Fibroblast of peridontal ligament (primary cell): ENCODE measurements at regions not wholly inside any gene's neighbourhood (a gene's known extent, or its start where the extent isn't known, plus 50 kb on each side); places are given as distances from the start of the nearest gene placed in this dataset.
A peak's percentile ranks its signal among the peaks of the same experiment; 100 is the strongest.

ENCODE experiments used
- DNase-seq: peaks from one replicate; pipeline ENCODE4 v3.0.0-alpha.2; 2010; ENCODE audit errors: extremely low read depth

DNA sequence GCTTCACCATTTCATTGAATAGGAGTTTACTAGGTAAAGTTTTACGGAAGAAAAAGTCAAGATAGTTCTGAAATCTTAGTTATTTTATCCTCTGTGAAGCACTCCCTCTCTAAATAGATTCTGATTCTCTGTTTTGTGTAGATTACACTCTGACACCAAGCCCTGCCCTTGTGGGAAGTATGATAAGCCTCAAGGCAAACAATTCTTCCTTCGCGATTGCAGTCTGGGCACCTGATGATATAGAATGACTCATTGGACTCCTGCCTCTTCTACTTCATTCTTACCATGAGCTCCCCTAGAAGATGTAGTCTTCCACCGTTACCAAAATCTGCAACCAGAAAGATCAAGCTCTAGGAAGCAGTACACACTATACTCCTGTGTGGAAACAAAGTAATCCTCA, 626.9 kb upstream of the PTGER4 start:
- no peak for DNase-seq

DNA sequence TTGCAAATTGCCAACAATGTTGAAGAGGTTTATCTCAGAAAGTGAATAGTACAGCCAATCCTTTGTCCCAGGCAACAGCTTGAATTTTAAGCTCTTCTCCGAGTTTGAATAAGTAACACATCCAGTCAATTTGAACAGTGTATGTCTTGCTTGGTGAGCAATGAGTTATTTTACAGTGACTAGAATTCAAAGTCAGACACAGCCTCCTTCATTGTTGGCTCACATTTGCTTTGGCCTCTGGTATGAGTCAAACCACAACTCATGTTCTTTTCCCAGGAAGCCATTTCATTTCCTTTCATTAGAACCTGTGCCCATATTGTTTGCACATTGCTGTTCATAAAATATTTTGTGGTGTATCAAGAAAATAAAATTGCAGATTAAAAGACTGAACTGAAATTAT, 622.0 kb upstream of the DAB2 start:
- DNase-seq: peak; percentile 69

DNA sequence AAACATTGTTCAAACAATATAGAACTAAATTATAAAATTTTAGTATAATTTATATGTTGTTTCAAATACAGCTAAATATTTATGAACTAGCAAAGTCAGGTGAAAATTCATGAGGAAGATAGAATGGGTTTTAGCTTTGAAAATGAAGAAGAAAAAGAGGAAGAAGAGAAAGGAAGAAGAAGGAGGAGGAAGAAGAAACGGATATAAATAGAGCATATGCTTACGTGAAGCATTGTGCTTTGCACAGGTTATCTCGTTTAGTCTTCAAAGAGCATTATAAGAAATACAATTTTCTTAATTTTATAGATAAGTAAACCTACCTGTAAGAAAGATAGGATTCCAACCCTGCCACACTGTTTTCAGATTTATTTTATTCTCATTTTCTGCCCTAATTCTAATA, 620.6 kb upstream of the DAB2 start:
- DNase-seq: no peak

DNA sequence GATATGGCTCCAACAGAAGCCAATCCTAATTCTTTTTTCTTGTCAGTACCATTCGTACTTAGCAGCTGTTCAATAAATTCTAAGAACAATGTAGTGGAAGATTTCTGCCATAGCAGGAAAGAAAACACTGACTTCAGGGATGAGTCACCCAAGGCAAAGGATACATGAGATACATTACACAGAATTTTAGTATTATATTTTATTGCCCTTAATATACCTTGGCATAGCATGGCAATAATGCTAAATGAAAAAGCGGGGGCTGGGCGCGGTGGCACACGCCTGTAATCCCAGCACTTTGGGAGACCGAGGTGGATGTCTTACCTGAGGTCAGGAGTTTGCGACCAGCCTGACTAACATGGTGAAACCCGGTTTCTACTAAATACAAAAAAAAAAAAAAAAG, 619.1 kb upstream of the DAB2 start:
- DNase-seq: no peak

DNA sequence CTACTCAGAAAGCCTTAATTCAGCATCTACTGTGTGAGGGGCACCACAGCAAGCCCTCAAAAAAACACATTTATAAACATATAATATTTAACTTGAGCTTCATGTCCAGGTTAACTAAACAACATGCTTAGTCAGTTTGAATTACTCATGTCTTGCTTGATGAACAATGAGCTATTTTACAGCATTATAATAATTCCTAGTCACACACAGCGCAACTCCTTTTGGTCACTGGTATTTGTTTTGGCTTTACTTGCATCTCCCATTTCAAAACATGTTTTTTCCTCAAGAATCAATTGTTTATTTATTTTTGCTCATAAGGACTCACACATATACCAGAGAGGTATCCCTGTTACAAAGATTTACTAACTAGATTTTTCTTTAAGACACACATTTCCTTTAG, 616.7 kb upstream of the DAB2 start:
- no peak for DNase-seq

DNA sequence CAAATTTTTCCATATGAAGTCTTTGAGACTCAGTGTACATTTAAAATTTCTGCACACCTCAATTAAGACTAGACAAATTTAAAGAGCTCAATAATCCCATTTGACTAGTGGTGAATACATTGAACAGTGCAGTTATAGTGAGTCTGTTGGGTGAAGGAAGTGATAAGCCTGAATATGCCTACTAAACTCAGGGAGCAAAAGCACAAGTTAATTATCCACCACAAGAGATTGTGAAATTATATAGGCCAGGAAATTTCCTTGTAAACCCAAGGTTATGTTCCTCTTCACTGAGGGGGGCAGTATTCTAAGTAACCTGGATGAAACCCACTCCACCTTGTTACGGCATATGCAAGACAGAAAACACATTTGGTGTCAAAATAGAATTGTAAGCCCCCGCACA, 612.9 kb upstream of the DAB2 start:
- no peak for DNase-seq

DNA sequence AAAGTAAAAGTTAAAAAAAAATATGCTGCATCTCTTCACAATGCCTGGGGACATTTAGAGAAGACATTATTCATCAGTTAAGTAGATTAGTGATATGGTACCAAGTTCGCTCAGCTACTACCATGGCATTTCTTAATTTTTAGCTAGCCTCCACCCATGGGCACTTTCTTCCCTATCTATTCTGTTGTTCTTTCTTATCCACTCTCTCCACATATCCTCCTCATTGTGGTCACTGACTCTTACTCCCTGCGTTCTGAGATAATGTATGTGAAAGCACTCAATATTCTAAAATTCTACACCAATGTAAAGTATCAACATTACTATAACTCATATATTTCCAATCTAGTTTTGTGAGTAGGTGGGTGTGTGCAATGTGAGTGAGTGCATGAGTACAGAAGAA, 609.7 kb upstream of the DAB2 start:
- no peak for DNase-seq

DNA sequence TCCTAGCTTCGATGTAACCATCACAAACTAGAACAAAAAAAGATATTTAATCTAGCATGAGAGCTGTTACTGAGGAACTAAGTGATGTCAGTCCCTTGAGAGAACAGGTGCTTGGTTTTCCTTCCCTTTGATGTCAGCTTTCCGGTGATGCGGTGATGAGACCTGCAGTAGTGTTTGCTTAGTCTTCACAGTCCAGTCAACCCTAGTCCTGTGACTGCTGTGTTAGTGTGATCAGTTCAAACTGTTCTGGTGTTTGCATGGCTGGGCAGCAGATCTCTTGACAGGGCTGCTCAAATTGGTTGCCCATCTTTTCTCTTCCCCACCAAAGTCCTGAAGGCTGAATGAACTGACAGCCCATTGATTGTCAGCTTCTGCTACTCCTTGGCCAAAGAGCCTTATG, 608.6 kb upstream of the DAB2 start:
- no peak for DNase-seq

DNA sequence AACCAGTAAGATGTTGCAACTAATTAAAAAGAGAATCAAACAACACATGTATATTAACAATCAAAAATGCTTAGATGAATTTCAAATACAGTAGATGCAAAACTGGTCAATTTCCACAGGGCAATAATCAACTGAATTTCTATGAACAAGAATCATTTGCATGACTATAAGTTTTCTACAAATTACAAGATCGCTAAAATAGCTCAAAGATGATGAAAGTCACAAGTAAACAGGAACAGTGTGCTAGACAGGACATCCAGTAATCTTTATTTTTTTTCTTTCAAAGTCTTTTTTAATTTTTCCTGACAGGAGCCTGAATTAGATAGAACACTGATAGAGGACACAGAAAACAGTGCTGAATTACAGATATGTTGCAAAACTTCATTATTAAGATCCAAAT, 608.2 kb upstream of the DAB2 start:
- no peak for DNase-seq

DNA sequence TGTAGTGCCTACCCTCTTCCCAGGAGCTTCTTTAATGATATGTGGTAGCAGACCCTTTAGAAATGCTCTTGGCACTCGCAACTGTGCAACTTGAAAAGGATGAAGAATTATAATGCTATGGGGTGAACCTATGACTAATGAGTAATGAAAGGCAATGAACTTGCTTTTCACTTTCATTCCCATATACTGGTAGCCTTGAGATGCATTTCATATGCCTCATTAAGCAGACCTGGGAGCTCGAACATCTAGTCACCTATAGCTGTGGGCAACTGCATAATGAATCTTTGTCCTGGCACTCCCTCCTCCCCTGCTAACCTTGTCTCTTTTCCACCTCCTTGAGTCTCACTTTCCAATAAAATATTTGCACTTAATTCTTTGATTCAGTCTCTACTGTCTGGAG, 605.9 kb upstream of the DAB2 start:
- DNase-seq: no peak

DNA sequence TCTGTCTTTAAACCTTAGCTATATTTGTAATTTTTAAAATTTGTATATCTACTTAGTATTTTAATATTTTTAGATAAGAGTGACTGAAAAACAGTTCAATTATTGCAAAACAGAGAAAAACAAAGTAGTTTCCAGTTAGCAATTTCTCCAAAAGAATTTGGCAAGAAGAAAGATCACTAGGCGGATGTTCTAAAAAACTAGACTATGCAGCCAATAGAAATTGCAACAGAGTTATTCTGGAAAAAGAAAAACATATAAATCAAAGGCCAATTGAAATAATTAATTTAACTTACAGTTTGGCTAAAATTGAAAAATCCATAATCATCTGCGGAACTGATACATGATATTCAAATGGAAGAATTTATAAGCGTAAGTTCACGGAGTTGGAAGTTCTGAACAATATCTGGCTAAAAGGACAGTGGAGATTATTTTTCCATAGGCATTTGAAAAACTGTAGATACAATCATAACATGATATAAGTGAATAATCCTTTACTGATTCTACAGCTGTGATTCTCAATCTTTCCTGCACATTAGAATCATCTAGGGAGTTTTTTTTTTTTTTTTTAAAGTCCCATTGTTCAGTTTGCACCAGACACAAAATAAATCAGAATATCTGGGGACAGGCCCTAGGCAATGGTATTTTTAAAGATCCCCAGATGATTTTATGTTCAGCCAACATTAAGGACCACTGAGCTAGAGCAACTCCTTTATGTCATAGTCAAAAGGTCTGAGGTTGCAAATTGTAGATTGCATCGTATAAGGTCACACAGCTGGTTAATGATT, 605.1 kb upstream of the DAB2 start:
- DNase-seq: no peak

DNA sequence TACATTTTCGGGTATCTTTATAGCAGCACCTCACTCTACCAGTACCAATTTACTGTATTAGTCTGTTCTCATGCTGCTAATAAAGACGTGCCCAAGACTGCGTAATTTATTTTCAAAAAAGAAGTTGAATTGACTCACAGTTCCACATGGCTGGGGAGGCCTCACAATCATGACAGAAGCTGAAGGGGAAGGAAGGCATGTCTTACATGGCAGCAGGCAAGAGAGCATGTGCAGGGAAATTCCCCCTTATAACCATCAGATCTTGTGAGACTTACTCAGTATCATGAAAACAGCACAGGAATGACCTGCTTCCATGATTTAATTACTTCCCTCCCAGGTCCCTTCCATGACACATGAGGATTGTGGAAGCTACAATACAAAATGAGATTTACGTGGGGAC, 602.6 kb upstream of the DAB2 start:
- no peak for DNase-seq

DNA sequence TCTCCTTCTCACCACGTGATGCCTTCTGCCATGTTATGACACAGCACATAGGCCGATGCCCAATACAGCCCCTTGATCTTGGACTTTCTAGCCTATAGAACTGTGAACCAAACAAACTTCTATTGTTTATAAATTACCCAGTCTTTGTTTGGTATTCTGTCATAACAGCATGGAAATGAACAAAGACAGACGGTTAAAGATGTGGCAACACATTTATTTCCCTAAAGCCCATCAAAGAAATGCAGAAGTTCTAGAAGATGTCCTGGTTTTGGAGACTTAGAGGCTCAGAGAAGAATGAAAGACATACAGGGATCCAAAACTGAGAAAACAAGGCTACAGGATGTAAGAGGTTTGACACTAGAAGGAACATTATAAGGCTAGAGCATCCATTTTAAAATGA, 600.8 kb upstream of the DAB2 start:
- DNase-seq: no peak

DNA sequence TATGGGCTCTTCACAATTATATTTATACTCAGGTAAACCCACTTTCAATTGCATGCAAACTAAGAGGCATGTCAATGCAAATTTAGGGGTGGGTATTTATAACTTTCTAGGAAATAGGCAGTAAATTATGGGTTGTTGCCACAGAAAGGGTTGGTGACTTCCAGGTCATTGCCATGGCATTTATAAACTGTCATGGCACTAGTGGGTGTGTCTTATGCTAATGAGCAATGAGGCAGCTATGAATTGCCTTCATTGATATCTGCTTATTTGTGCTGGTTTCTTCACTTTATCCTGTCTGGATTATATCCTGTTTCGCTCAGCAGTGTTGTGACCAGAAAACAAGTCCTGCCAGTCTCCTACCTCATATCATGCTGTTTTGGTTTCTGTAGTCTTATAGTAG, 597.3 kb upstream of the DAB2 start:
- DNase-seq: no peak

DNA sequence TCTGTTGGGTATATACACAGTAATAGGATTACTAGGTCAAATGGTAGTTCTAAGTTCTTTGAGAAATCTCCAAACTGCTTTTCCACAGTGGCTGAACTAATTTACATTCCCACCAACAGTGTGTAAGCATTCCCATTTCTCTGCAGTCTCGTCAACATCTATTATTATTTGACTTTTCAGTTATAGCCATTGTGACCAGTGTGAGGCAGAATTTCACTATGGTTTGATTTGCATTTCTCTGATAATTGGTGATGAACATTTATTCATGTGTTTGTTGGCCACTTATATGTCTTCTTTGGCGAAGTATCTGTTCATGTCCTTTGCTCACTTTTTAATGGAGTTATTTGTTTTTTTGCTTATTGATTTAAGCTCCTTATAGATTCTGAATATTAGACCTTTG, 596.2 kb upstream of the DAB2 start:
- no peak for DNase-seq

DNA sequence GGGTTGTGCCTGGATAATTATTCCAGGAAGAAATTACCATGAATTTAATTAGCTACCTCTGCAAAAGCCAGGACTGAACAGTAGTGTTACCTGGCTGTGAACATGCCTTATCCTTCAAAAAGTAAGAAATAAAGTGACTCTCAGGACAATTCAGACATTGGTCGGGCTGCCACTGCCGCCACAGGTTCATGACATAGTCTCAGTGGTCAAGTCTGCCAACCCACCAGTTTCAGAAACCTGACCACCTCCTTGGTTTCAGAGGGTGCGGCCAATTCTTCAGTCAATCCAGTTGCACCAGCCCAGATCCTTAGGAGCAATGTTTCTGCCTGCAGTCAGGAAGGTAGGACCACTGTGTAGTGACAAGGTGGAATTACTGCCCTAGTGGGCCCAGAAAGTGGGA, 593.1 kb upstream of the DAB2 start:
- DNase-seq: no peak

DNA sequence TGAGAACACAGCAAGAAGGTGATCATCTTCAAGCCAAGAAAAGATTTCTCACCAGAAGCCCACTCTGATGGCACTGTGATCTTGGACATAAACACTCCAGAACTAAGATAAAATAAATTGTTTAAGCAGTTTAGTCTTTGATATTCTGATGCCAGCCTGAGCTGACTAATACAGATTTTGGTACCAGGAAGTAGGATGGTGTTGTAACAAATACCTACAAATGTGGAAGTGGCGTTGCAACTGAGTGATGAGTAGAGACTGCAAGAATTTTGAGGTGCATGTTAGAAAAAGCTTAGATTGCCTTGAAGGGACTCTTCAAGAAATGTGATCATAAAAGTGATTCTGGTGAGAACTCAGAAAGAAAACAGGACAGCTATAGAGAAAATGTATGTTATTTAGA, 592.4 kb upstream of the DAB2 start:
- DNase-seq: no peak

DNA sequence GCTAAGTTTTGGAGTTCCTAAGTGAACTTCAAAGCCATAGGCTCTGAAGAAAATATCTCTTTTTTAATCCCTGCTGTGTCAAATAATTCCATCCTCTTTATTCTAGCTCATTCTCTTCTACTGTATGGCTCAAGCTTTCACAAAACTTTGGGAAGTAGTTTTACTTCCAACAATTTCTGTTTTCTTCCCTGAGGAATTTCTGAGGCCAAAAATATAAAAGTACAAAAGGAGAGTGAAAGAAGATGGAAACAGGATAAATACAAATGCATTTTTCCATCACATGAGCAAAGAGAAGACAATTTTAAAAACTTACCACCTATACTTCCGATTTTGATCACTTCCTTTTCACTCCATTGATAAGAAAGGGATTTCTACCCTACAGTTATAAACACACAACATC, 585.7 kb upstream of the DAB2 start:
- no peak for DNase-seq

DNA sequence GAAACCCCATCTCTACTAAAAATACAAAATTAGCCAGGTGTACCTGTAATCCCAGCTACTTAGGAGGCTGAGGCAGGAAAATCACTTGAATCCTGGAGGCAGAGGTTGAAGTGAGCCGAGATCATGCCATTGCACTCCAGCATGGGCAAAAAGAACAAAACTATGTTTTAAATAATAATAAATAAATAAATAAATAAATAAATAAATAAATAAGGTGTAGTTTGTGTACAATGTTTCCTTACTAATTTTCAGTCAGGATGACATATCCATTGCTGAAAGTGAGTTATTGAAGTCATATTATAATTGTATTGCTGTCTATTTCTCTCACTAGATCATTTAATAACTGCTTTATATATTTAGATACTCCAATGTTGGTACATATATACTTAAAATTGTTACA, 581.5 kb upstream of the DAB2 start:
- no peak for DNase-seq

DNA sequence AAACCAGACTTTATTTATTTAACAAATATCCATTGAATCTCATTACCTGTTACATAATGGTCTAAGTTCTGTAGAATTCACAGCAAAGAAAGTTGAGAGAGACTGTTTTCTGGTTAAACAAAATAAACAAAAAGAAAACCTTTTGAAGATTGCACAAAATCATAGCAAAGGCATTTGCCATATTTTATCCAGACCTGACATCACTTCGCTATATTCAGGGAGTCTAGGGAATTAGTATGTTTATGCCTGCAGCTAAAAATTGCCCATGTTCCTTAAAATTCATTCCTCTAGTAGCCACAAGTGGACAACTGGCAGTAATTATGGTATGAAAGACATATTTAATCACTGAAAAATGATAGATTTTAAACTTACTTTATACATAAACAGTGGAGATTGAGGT, 577.0 kb upstream of the DAB2 start:
- peak; percentile 80 for DNase-seq

DNA sequence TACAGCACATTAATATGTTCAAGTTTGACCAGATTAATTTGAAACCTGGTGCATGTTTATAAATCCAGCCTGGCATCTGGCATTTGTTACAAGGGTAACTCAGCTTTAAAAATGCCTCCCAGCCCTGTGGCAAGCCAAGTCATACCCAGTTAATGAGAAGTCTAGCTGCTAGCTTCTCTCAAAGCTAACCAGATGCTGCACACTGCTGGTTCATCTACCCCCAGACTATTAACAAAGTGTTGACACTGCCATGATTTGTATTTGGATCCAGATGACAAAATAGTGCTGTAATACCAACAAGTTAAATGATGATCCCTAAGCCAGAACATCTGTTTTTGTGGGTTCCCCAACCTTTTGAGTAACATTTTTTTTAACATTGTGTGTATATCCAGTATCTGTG, 573.7 kb upstream of the DAB2 start:
- DNase-seq: peak; percentile 91

DNA sequence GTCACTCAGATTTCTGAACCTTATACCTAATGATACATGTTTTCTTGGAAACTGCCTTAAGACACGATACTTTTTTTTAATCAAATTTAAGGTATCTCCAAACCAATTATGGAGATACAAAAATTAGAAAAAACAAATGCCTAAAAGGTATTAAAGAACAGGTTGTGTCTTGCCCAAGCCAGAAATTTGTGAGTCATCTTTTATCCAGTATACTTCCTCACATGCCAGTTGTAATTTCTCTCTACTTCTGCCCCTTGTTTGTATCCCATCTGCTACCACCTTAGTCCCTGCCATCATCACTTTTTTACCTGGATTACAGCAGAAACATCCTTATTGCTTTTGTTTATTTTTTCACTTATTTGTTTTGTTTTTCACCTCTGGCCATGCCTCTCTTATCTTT, 571.2 kb upstream of the DAB2 start:
- DNase-seq: no peak

DNA sequence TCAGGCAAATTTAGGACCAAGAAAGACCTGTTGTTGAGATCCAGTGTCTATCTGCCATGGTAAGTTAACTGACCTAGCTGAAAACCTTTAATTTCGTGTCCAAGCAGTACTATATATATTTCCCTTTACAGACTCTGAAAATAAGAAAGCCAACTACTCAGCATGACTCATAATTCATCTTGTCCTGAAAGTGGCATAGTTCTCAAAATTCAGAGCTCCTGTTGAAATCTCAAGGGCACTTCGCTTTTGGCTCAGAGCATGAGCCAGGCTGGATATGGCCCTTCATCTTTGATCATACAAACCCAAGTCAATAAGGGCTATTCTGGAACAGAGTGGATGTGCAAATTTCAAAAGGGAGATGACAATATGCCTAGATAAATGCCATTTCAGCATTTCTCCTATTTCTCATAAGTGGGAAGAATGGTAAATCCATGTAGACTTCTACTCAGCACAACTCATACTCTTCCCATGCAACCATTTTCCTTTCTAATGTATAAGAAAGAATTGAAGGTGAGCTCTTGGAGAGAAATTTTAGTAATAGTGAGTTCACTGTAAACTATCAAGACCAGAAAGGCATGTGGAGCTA, 567.9 kb upstream of the DAB2 start:
- peak; percentile 41 for DNase-seq

DNA sequence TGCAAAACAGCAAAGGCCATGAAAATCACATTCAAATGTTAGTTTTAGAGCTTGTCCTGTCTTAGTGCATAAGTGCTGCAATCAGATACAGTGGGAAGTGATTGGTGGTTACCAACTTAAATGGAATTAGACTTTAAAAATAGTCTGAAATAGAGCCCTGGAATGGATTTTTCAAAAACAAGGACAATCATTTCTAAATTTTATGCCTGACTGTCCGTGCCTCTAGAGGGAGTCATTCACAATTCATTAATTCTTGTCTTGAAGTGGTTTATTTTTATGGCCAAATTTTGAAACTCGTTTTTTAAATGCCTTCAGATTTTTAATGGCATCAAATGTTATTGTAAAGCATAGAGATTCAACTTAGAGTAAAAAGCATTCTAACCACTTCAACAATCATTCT, 561.8 kb upstream of the DAB2 start:
- DNase-seq: peak; percentile 51
